OCI-LY3 (cell line): ENCODE measurements at regions not wholly inside any gene's neighbourhood (a gene's known extent, or its start where the extent isn't known, plus 50 kb on each side); places are given as distances from the start of the nearest gene placed in this dataset.

ENCODE experiments used
- EZH2phosphoT487 ChIP-seq: fragments of 200-600 bp; shearing (Covaris generic); IDR thresholded peaks from 2 replicates; pipeline ENCODE4 v1.6.1; 2018; ENCODE audit warnings: antibody characterized with exemption, mixed run types, low read depth
- TF ChIP-seq, protein P1 (sequence below): fragments of 200-600, 300-600 bp; sonication (generic); IDR thresholded peaks from 2 replicates; pipeline ENCODE4 v1.5.1; 2014; ENCODE audit warnings: antibody characterized with exemption, low read length, low read depth

DNA sequence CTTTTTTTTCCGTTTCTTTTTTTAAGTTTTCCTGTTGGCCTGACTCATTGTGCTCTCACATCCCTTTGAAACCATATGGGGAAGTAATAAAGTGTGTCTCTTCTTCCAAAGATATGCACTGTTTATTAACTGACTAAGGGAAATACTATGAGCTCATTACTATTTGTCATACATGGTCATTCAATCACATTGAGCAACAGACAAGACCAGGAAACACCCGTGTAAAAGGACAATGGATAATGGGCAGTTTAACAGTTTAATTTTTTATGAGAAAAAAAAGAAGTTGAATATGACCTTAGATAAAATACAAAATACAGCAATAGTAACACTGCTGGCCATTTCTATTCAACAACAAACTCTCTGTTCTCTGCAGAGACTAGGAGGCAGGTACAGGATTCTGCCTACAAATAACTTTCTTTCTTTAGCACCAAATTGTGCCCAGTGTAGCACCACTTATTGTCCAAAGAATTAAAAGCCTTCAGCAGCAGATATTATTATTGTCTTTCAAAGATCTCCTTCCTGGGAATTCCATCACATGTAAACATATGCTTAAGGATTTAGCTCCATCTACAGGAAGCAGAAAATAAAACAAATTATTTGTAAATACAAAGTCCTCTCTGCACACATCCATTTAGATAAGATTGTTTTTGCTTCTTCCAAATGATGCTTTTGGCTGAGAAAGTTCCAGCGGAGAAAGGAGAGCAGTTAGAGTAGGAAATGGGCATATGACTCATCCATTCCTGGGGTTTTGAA is 55.0 kb upstream of the AKR1E2 start:
- TF ChIP-seq, protein P1, sequence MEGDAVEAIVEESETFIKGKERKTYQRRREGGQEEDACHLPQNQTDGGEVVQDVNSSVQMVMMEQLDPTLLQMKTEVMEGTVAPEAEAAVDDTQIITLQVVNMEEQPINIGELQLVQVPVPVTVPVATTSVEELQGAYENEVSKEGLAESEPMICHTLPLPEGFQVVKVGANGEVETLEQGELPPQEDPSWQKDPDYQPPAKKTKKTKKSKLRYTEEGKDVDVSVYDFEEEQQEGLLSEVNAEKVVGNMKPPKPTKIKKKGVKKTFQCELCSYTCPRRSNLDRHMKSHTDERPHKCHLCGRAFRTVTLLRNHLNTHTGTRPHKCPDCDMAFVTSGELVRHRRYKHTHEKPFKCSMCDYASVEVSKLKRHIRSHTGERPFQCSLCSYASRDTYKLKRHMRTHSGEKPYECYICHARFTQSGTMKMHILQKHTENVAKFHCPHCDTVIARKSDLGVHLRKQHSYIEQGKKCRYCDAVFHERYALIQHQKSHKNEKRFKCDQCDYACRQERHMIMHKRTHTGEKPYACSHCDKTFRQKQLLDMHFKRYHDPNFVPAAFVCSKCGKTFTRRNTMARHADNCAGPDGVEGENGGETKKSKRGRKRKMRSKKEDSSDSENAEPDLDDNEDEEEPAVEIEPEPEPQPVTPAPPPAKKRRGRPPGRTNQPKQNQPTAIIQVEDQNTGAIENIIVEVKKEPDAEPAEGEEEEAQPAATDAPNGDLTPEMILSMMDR = peak; percentile 46
- TF ChIP-seq EZH2phosphoT487 = no peak
